Astrocyte (in vitro differentiated cells and primary cell): ENCODE measurements at regions not wholly inside any gene's neighbourhood (a gene's known extent, or its start where the extent isn't known, plus 50 kb on each side); places are given as distances from the start of the nearest gene placed in this dataset.

Experiments
- CTCF ChIP-seq: IDR thresholded peaks from 2 replicates; pipeline ENCODE4 v1.5.1; 2011; ENCODE audit warnings: low read depth, mild to moderate bottlenecking, inconsistent platforms, low read length, moderate library complexity; ENCODE audit not compliant: insufficient read depth
- EZH2 ChIP-seq: IDR thresholded peaks from 2 replicates; pipeline ENCODE4 v1.6.1; 2012; ENCODE audit warnings: mild to moderate bottlenecking, low read length, inconsistent platforms; ENCODE audit not compliant: insufficient read depth

- TF ChIP-seq CTCF (no peak), EZH2 (no peak)
These were observed 59.2 kb upstream of the FHL2 start for GRCh38 chr2:105458076-105458475.
